Liver (tissue), 8 donors: ENCODE measurements at regions not wholly inside any gene's neighbourhood (a gene's known extent, or its start where the extent isn't known, plus 50 kb on each side); places are given as distances from the start of the nearest gene placed in this dataset.

Source experiments
- DNase-seq: peaks from one replicate; pipeline ENCODE4 v3.0.0-alpha.2; 2017; ENCODE audit warnings: low spot score
- H3K27ac ChIP-seq, 2 donors: one replicate each; pipeline ENCODE4 v1.7.0; 2013; ENCODE audit warnings: inconsistent platforms in 2 of 2, low read length in 2 of 2, control low read depth in 1 of 2, low read depth in 1 of 2, mild to moderate bottlenecking in 1 of 2
- H3K27me3 ChIP-seq, 4 donors: one replicate each; pipeline versions ENCODE4 v1.6.1 to v1.7.0; 2013; ENCODE audit warnings: low read length in 3 of 4, inconsistent platforms in 1 of 4, mild to moderate bottlenecking in 1 of 4, moderate library complexity in 1 of 4; ENCODE audit not compliant: control insufficient read depth in 4 of 4, insufficient read depth in 4 of 4
- H3K36me3 ChIP-seq, 4 donors: one replicate each; pipeline versions ENCODE4 v1.6.1 to v1.7.0; 2013; ENCODE audit warnings: low read length in 3 of 4, mild to moderate bottlenecking in 3 of 4, low read depth in 1 of 4, moderate library complexity in 1 of 4; ENCODE audit not compliant: control insufficient read depth in 4 of 4, insufficient read depth in 3 of 4
- H3K4me1 ChIP-seq, 4 donors: one replicate each; pipeline versions ENCODE4 v1.6.1 to v1.7.0; 2013; ENCODE audit warnings: low read length in 3 of 4, mild to moderate bottlenecking in 3 of 4, moderate library complexity in 1 of 4; ENCODE audit not compliant: control insufficient read depth in 4 of 4, insufficient read depth in 4 of 4
- H3K4me3 ChIP-seq, 3 donors: one replicate each; pipeline versions ENCODE4 v1.6.1 to v1.7.0; 2013; ENCODE audit warnings: low read length in 3 of 3, control low read depth in 1 of 3, low read depth in 1 of 3, mild to moderate bottlenecking in 1 of 3
- H3K9ac ChIP-seq, 2 donors: one replicate each; pipeline ENCODE4 v1.7.0; 2013; ENCODE audit warnings: low read length in 2 of 2, mild to moderate bottlenecking in 2 of 2, moderate library complexity in 2 of 2, control low read depth in 1 of 2, low read depth in 1 of 2
- H3K9me3 ChIP-seq, 4 donors: one replicate each; pipeline versions ENCODE4 v1.6.1 to v1.7.0; 2013; ENCODE audit warnings: low read length in 3 of 4; ENCODE audit not compliant: control insufficient read depth in 4 of 4
- ATF3 ChIP-seq: IDR thresholded peaks from 2 replicates; pipeline ENCODE4 v1.6.1; 2016; ENCODE audit warnings: antibody characterized with exemption
- CTCF ChIP-seq: fragments of 150-350 bp; IDR thresholded peaks from 2 replicates; pipeline ENCODE4 v1.5.1; 2017; ENCODE audit warnings: improper control_type of control experiment, low read depth, low read length; ENCODE audit not compliant: missing input control
- EGR1 ChIP-seq, 2 donors: IDR thresholded peaks; 2 replicates each; pipeline ENCODE4 v1.6.1; 2016 to 2018; ENCODE audit warnings: antibody characterized with exemption in 2 of 2, low read depth in 2 of 2
- FOXA1 ChIP-seq: IDR thresholded peaks from 2 replicates; pipeline ENCODE4 v1.6.1; 2016; ENCODE audit warnings: antibody characterized with exemption
- FOXA2 ChIP-seq: IDR thresholded peaks from 2 replicates; pipeline ENCODE4 v1.6.1; 2016; ENCODE audit warnings: antibody characterized with exemption
- GABPA ChIP-seq, 2 donors: IDR thresholded peaks in 1 of 2; conservative IDR thresholded peaks in 1 of 2; 2 replicates each; pipeline ENCODE4 v1.6.1; 2016; ENCODE audit warnings: antibody characterized with exemption in 2 of 2, mild to moderate bottlenecking in 1 of 2, moderate library complexity in 1 of 2
- HNF4G ChIP-seq: IDR thresholded peaks from 2 replicates; pipeline ENCODE4 v1.6.1; 2016; ENCODE audit warnings: antibody characterized with exemption
- JUND ChIP-seq, 2 donors: IDR thresholded peaks; 2 replicates each; pipeline ENCODE4 v1.6.1; 2016; ENCODE audit warnings: antibody characterized with exemption in 2 of 2
- MAX ChIP-seq: IDR thresholded peaks from 2 replicates; pipeline ENCODE4 v1.6.1; 2016; ENCODE audit warnings: antibody characterized with exemption
- NR2F2 ChIP-seq: IDR thresholded peaks from 2 replicates; pipeline ENCODE4 v1.6.1; 2016; ENCODE audit warnings: antibody characterized with exemption
- REST ChIP-seq: IDR thresholded peaks from 2 replicates; pipeline ENCODE4 v1.6.1; 2016; ENCODE audit warnings: antibody characterized with exemption, mild to moderate bottlenecking
- RXRA ChIP-seq, 2 donors: IDR thresholded peaks; 2 replicates each; pipeline ENCODE4 v1.6.1; 2017 to 2018; ENCODE audit warnings: antibody characterized with exemption in 2 of 2, mild to moderate bottlenecking in 1 of 2
- TAF1 ChIP-seq: conservative IDR thresholded peaks from 2 replicates; pipeline ENCODE4 v1.6.1; 2016; ENCODE audit warnings: antibody characterized with exemption, mild to moderate bottlenecking
- ZBTB33 ChIP-seq: IDR thresholded peaks from 2 replicates; pipeline ENCODE4 v1.6.1; 2016; ENCODE audit warnings: antibody characterized with exemption
- WGBS: extraction: QIAGEN DNeasy Blood & Tissue Kit; methylation state at CpG from one replicate; pipeline ENCODE4 v1.1.7; 2013; 5-methylcytosine and 5-hydroxymethylcytosine counted together
- donor health status: healthy.
- donor health status: healthy.
- donor health status: healthy.
- donor health status: healthy.
- donor health status: healthy.

GRCh38 chr2:6213056-6213780, 521.0 kb downstream of the SOX11 start:
- 95% methylated on average over 20 of the region's 20 CpGs for WGBS
- no peak overlapping the region for H3K4me3 ChIP-seq
- no peak overlapping the region for H3K27ac ChIP-seq
- TF ChIP-seq TAF1 (no peak), EGR1 (IDR thresholded peaks at IDR 0.05; ENCODE audit: low read depth in 2 of 2) (no peak), GABPA (IDR thresholded peaks at IDR 0.05 in 1 of 2, conservative IDR thresholded peaks at IDR 0.05 in 1 of 2) (no peak)
- H3K9ac ChIP-seq: no peak overlapping the region
- no peaks in the 10 kb centered on the region for H3K9me3 ChIP-seq
- no peaks in the 10 kb centered on the region for H3K27me3 ChIP-seq
- H3K4me1 ChIP-seq: no peaks in the 10 kb centered on the region
- no peak for DNase-seq
- no peaks in the 10 kb centered on the region for H3K36me3 ChIP-seq

GRCh38 chr2:6214471-6214870, 522.3 kb downstream of the SOX11 start:
- H3K4me3 ChIP-seq: no peak overlapping the region
- no peak overlapping the region for H3K27ac ChIP-seq
- H3K27me3 ChIP-seq: no peaks in the 10 kb centered on the region
- no peaks in the 10 kb centered on the region for H3K9me3 ChIP-seq
- WGBS: 85% methylated on average over 6 of the region's 6 CpGs
- TF ChIP-seq EGR1 (IDR thresholded peaks at IDR 0.05; ENCODE audit: low read depth in 2 of 2) (no peak), CTCF (no peak), ZBTB33 (no peak), TAF1 (no peak), FOXA1 (no peak), MAX (no peak), JUND (IDR thresholded peaks at IDR 0.05) (no peak), REST (no peak), NR2F2 (no peak), FOXA2 (no peak), RXRA (IDR thresholded peaks at IDR 0.05) (no peak), GABPA (IDR thresholded peaks at IDR 0.05 in 1 of 2, conservative IDR thresholded peaks at IDR 0.05 in 1 of 2) (no peak), HNF4G (no peak), ATF3 (no peak)
- no peak for DNase-seq
- H3K4me1 ChIP-seq: no peaks in the 10 kb centered on the region
- H3K36me3 ChIP-seq: no peaks in the 10 kb centered on the region
- H3K9ac ChIP-seq: no peak overlapping the region
